Loucy (cell line): ENCODE measurements at regions not wholly inside any gene's neighbourhood (a gene's known extent, or its start where the extent isn't known, plus 50 kb on each side); places are given as distances from the start of the nearest gene placed in this dataset.

ENCODE experiments used
- H2AFZ ChIP-seq: fragments of 200-600 bp; sonication (generic); 2 replicates; pipeline ENCODE4 v1.6.0; 2016; ENCODE audit warnings: antibody characterized with exemption, mild to moderate bottlenecking, low read length, moderate library complexity
- H3F3A ChIP-seq: fragments of 200-600 bp; 2 replicates; pipeline ENCODE4 v1.6.0; 2016; ENCODE audit warnings: antibody characterized with exemption, low read depth, mild to moderate bottlenecking
- H3K27me3 ChIP-seq: fragments of 200-600 bp; sonication (generic); 2 replicates; pipeline ENCODE4 v1.6.1; 2014; ENCODE audit warnings: low read length, mild to moderate bottlenecking; ENCODE audit not compliant: insufficient read depth, poor library complexity, severe bottlenecking
- H3K36me3 ChIP-seq: fragments of 200-600 bp; sonication (generic); 2 replicates; pipeline ENCODE4 v1.6.1; 2016; ENCODE audit warnings: low read length; ENCODE audit not compliant: insufficient read depth
- H3K4me1 ChIP-seq: fragments of 200-600 bp; sonication (generic); 2 replicates; pipeline ENCODE4 v1.5.1; 2014; ENCODE audit warnings: low read length, mild to moderate bottlenecking; ENCODE audit not compliant: insufficient read depth, poor library complexity, severe bottlenecking
- H3K4me2 ChIP-seq: fragments of 200-600 bp; sonication (generic); 2 replicates; pipeline ENCODE4 v1.6.0; 2014; ENCODE audit warnings: antibody characterized with exemption, low read length, low read depth, mild to moderate bottlenecking; ENCODE audit not compliant: poor library complexity, severe bottlenecking
- H3K4me3 ChIP-seq: fragments of 200-600 bp; sonication (generic); 2 replicates; pipeline ENCODE4 v1.5.1; 2014; ENCODE audit warnings: low read length, mild to moderate bottlenecking, mixed read lengths; ENCODE audit not compliant: poor library complexity, severe bottlenecking
- H3K79me2 ChIP-seq: fragments of 200-600 bp; sonication (generic); 2 replicates; pipeline ENCODE4 v1.6.1; 2014; ENCODE audit warnings: low read length; ENCODE audit not compliant: insufficient read depth
- H3K9ac ChIP-seq: fragments of 200-600 bp; sonication (generic); 2 replicates; pipeline ENCODE4 v1.6.0; 2014; ENCODE audit warnings: mild to moderate bottlenecking, low read depth, low read length, moderate library complexity; ENCODE audit not compliant: poor library complexity, severe bottlenecking
- H3K9me2 ChIP-seq: fragments of 200-600 bp; sonication (generic); replicated peaks from 2 replicates; pipeline ENCODE4 v1.6.1; 2016; ENCODE audit warnings: low read depth, low read length, mixed read lengths
- H3K9me3 ChIP-seq: fragments of 200-600 bp; sonication (generic); 2 replicates; pipeline ENCODE4 v1.6.1; 2014; ENCODE audit warnings: mild to moderate bottlenecking, antibody characterized with exemption, low read length, low read depth; ENCODE audit not compliant: insufficient read depth
- H4K20me1 ChIP-seq: fragments of 200-600 bp; sonication (generic); 2 replicates; pipeline ENCODE4 v1.6.0; 2014; ENCODE audit warnings: antibody characterized with exemption, low read length, mild to moderate bottlenecking; ENCODE audit not compliant: insufficient read depth, poor library complexity, severe bottlenecking
- CTCF ChIP-seq: fragments of 200-600 bp; sonication (generic); conservative IDR thresholded peaks from 2 replicates; pipeline ENCODE4 v1.5.1; 2014; ENCODE audit warnings: mild to moderate bottlenecking, antibody characterized with exemption, low read length
- EZH2phosphoT487 ChIP-seq: fragments of 200-600 bp; IDR thresholded peaks from 2 replicates; pipeline ENCODE4 v1.6.1; 2018; ENCODE audit warnings: antibody characterized with exemption, mild to moderate bottlenecking, moderate library complexity, borderline replicate concordance

GRCh38 chr5:86909418-86910295, 291.9 kb downstream of the COX7C start:
- Histone ChIP-seq H3K36me3 (no peaks in the 10 kb centered on the region), H3K79me2 (no peaks in the 10 kb centered on the region), H3K9me2 (no peaks in the 10 kb centered on the region), H3K9ac (no peak overlapping the region), H3F3A (no peaks in the 10 kb centered on the region), H4K20me1 (no peaks in the 10 kb centered on the region), H3K27me3 (no peaks in the 10 kb centered on the region), H3K9me3 (no peaks in the 10 kb centered on the region), H3K4me2 (no peak overlapping the region), H3K4me1 (no peaks in the 10 kb centered on the region), H2AFZ (no peak overlapping the region), H3K4me3 (no peak overlapping the region)
- no peak for TF ChIP-seq CTCF

- H3K9ac ChIP-seq, result no peak overlapping the region
Measured at GRCh38 chr5:86917117-86917579, 299.4 kb downstream of the COX7C start.

GRCh38 chr5:86918246-86918645, 300.5 kb downstream of the COX7C start:
- no peak for TF ChIP-seq EZH2phosphoT487
- no peak for TF ChIP-seq CTCF
- H3K9me3 ChIP-seq, result no peaks in the 10 kb centered on the region
- no peaks in the 10 kb centered on the region for H3K36me3 ChIP-seq
- no peaks in the 10 kb centered on the region for H3K4me1 ChIP-seq
- no peaks in the 10 kb centered on the region for H3K79me2 ChIP-seq
- no peak overlapping the region for H3K4me3 ChIP-seq
- no peaks in the 10 kb centered on the region for H3K27me3 ChIP-seq
- H3K9ac ChIP-seq, result no peak overlapping the region
- peaks cover 9% of the 10 kb centered on the region for H4K20me1 ChIP-seq
- no peak overlapping the region for H2AFZ ChIP-seq
- no peaks in the 10 kb centered on the region for H3K9me2 ChIP-seq
- H3K4me2 ChIP-seq, result no peak overlapping the region
- H3F3A ChIP-seq, result no peaks in the 10 kb centered on the region; the same call in 1 of the 2 replicates

More at GRCh38 chr5:86917117-86917579, 299.4 kb downstream of the COX7C start:
- Histone ChIP-seq H2AFZ (no peak overlapping the region), H4K20me1 (peaks cover 9% of the 10 kb centered on the region), H3K4me3 (no peak overlapping the region), H3K9me2 (no peaks in the 10 kb centered on the region), H3K36me3 (no peaks in the 10 kb centered on the region), H3K4me1 (no peaks in the 10 kb centered on the region), H3K27me3 (no peaks in the 10 kb centered on the region), H3K79me2 (no peaks in the 10 kb centered on the region), H3F3A (no peaks in the 10 kb centered on the region; the same call in 1 of the 2 replicates), H3K9me3 (no peaks in the 10 kb centered on the region), H3K4me2 (no peak overlapping the region)
- TF ChIP-seq EZH2phosphoT487, result no peak
- TF ChIP-seq CTCF, result no peak
